ENCODE measurements at regions not wholly inside any gene's neighbourhood (a gene's known extent, or its start where the extent isn't known, plus 50 kb on each side); places are given as distances from the start of the nearest gene placed in this dataset.

DNA sequence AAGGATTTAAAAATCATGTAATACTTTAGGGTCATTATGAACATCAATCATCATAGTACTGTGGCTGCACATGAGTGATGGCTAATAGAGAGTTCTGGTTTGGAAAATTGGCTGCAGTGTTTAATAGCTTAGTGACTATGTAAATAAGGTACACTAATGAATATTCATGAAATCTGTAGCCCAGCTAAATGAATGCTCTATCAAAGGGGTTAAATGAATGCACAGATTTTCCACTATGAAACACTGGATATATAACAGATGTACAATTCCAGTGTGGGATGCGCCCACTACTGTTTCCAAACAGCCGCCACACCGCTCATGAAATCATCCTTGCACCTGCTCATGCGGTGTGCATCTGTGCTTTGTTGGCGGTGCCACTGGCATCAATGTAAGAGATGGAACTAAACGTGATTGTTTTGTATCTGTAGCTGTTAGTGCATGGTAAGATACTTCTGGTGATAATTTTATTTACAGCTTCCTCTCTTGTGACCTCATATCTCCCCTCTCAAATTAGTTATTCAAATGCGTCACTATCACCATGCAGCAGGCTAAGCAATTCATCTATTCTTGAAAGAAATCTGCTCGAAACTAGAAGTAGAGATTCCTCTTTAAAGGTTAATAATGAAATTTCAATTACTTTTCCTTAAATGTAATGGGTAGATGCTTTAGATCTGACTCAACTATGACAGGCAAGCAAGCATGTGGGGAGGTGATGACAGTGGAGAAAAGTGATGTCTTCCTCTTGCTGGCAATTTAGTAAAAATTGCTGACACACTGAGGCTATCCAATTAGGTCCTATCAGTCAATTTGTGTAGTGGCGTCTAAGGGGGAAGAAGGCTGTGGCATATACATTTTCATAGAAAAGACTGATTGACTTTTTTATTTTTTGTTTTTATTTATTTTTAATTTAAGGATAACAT is 433.6 kb downstream of the AEBP2 start:
- no peak overlapping the region for H3K4me3 ChIP-seq (replicated peaks; ENCODE audit: low read depth, low read length)
- no peak for DNase-seq (ENCODE audit: extremely low read depth, low read depth)
- TF ChIP-seq, protein P1, sequence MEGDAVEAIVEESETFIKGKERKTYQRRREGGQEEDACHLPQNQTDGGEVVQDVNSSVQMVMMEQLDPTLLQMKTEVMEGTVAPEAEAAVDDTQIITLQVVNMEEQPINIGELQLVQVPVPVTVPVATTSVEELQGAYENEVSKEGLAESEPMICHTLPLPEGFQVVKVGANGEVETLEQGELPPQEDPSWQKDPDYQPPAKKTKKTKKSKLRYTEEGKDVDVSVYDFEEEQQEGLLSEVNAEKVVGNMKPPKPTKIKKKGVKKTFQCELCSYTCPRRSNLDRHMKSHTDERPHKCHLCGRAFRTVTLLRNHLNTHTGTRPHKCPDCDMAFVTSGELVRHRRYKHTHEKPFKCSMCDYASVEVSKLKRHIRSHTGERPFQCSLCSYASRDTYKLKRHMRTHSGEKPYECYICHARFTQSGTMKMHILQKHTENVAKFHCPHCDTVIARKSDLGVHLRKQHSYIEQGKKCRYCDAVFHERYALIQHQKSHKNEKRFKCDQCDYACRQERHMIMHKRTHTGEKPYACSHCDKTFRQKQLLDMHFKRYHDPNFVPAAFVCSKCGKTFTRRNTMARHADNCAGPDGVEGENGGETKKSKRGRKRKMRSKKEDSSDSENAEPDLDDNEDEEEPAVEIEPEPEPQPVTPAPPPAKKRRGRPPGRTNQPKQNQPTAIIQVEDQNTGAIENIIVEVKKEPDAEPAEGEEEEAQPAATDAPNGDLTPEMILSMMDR (IDR thresholded peaks at IDR 0.05; ENCODE audit: low read depth, low read length, missing control alignments), result no peak

DNA sequence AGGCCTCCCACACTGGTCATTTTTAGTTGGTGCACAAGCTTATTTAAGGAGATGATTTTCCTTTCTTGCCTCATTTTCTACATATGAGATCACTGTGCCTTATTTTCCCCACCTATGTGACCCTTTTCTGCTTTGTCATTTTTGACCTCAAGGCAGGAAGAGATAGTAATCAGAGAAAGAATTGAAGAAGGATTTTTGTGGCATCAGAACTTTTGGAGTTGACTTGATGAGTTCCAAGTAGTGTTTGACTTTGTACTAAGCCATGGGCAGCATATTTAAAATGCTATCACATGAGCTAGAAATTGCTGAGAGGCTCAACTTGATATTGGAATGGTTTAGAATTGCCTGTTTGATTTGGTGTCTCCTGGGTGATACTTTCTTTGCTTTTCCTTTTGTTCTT is 440.8 kb downstream of the AEBP2 start:
- no peak for DNase-seq (ENCODE audit: extremely low read depth, low read depth)
- no peak overlapping the region for H3K4me3 ChIP-seq (replicated peaks; ENCODE audit: low read depth, low read length)
- TF ChIP-seq, protein P1 (IDR thresholded peaks at IDR 0.05; ENCODE audit: low read depth, low read length, missing control alignments), result no peak

DNA sequence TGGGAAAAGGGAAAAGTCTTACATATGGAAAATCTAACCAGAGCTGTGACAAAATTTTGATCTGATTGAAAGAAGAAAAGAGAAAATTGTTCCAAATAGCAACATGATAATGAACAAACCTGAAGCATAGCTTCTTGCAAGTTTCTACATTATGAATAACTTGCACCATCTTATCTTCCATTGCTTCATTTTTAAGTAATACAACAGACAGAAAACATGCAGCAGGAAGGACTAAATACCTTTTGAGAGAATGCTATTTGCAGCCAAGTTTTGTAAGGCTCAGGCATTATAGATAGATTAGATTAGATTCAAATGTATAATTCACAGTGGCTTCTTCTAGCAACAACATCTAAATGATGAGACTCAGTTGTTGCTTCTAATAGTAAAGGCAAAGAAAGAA is 441.4 kb downstream of the AEBP2 start:
- TF ChIP-seq, protein P1 (IDR thresholded peaks at IDR 0.05; ENCODE audit: low read depth, low read length, missing control alignments), result no peak
- H3K4me3 ChIP-seq (replicated peaks; ENCODE audit: low read depth, low read length), result no peak overlapping the region
- DNase-seq (ENCODE audit: extremely low read depth, low read depth), result no peak

DNA sequence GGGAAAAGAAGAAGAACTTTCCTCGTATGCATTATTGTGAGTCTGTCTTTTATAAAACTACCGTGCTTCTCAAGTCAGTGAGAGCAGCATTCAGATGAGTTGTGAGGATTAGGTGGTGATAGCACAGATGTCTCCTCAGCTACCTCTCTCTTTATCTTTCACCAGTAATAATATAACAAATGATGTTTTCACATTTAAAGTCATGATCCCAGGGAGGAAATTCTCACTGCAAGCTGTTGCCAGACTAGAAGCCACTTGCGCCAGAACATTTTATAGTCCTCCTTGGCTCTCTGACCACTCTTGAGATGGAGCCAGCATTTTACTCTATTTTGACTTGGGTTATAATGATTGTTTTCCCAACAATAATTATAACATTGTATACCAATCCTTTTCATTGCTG is 443.1 kb downstream of the AEBP2 start:
- TF ChIP-seq, protein P1 (IDR thresholded peaks at IDR 0.05; ENCODE audit: low read depth, low read length, missing control alignments), result no peak
- no peak overlapping the region for H3K4me3 ChIP-seq (replicated peaks; ENCODE audit: low read depth, low read length)
- no peak for DNase-seq (ENCODE audit: extremely low read depth, low read depth)

DNA sequence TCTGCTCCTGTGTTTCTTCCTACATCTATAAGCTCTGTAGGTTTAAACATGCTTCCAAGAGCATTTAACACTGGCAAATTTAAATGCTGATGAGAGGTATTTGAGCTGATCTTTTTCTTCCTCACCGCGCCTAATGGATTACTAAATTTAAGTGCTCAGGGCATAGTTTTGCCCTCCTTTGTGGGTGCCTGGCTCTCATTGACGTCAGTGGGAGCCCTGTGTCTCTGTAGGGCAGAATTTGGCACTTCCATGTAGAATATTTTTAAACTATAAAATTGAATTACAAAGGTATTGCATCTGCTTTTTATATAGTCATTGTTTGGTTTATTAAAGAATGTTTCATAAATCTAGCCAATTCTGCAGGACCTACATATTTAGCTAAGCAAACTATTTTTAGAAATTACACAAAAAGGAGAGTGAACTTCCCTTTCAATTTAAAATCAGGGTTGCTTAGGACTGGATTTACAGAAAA is 444.8 kb downstream of the AEBP2 start:
- H3K4me3 ChIP-seq (replicated peaks; ENCODE audit: low read depth, low read length), result no peak overlapping the region
- DNase-seq (ENCODE audit: extremely low read depth, low read depth), result no peak
- TF ChIP-seq, protein P1 (IDR thresholded peaks at IDR 0.05; ENCODE audit: low read depth, low read length, missing control alignments), result no peak

DNA sequence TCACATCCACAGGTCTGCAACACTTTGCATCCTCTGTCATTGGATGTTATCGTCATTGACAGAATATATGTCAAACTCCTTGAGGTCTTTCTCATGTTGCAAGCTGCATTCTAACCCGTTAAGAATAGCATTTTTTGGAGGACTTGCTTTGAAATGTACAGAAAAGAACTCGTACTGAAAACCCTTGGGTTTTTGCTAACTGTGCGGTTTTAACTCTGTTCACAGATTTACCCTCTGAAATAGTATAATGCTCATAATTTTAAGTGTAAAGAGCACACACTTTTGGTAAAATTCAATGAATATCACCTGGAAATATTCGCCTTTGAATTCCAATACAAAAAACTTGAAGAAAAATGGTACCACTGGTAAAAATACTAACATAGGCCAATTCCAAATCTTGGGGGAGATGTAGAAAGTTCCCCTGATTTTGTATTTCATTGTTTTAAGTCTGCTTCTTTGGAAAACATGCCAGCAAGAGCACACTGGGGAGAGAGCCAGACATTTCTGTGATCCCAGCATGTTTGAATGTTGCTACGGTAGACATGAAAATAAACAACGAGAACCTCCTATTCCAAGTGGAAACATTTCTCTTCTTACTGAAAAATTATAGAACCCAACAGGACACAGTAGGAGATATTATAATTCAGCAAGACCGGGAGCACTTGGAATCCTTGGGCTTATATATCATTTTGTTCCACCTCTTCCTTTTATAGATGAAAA is 446.0 kb downstream of the AEBP2 start:
- TF ChIP-seq, protein P1 (IDR thresholded peaks at IDR 0.05; ENCODE audit: low read depth, low read length, missing control alignments), result no peak
- DNase-seq (ENCODE audit: extremely low read depth, low read depth), result no peak
- H3K4me3 ChIP-seq (replicated peaks; ENCODE audit: low read depth, low read length), result no peak overlapping the region

All from HFF-Myc (cell line).